HG03439 (cell line): ENCODE measurements at regions not wholly inside any gene's neighbourhood (a gene's known extent, or its start where the extent isn't known, plus 50 kb on each side); places are given as distances from the start of the nearest gene placed in this dataset.

Experiments used
- ATAC-seq: cut with Tn5 transposase; IDR thresholded peaks from one replicate; pipeline ENCODE4 v1.9.1; 2021; ENCODE audit warnings: mild to moderate bottlenecking, moderate library complexity; ENCODE audit not compliant: unreplicated experiment

GRCh38 chrX:20637351-20637750, 370.6 kb upstream of the RPS6KA3 start:
- ATAC-seq: no peak

- ATAC-seq: no peak
Measured at GRCh38 chrX:20633451-20633850, 366.7 kb upstream of the RPS6KA3 start.

DNA sequence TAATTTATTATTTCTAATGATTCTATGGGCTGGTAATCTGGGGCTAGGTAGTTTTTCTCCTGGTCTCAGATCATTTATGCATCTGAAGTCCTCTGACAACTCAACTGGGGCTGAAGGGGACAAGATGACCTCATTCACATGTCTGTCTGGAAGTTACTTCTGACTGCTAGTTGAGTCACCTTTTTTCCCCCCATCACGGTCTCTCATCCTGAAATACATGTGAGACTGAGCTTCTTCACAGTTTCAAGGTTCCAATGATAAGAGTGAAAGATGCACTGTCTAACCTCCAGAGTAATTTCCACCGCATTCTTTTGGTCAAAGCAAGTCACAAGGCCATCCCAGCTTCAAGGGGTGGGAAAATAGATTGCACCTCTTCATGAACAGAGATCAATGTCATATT, 356.7 kb upstream of the RPS6KA3 start:
- no peak for ATAC-seq

DNA sequence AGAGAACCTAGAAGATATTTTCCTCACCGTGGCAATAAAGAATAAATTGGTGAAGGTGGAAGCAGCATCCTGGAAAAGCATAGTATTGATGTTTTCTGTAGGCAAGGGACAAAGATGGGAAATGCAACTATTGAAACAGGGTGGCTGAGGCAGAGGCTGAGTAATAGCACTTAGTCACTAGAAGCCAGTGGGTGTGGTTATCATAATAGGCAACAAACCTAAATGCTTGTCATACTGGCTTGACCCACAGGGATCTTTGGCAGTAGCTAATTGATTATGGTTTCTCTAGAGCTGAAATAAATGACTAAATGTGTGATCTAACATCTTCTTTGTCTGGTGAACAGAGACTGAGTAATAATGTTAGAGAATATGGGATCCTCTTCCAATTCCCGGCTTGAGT, 353.6 kb upstream of the RPS6KA3 start:
- no peak for ATAC-seq

- no peak for ATAC-seq
Measured at GRCh38 chrX:20609916-20610415, 343.3 kb upstream of the RPS6KA3 start.

- ATAC-seq: no peak
Measured at GRCh38 chrX:20606831-20607230, 340.1 kb upstream of the RPS6KA3 start.

GRCh38 chrX:20596856-20597255, 330.1 kb upstream of the RPS6KA3 start:
- no peak for ATAC-seq

DNA sequence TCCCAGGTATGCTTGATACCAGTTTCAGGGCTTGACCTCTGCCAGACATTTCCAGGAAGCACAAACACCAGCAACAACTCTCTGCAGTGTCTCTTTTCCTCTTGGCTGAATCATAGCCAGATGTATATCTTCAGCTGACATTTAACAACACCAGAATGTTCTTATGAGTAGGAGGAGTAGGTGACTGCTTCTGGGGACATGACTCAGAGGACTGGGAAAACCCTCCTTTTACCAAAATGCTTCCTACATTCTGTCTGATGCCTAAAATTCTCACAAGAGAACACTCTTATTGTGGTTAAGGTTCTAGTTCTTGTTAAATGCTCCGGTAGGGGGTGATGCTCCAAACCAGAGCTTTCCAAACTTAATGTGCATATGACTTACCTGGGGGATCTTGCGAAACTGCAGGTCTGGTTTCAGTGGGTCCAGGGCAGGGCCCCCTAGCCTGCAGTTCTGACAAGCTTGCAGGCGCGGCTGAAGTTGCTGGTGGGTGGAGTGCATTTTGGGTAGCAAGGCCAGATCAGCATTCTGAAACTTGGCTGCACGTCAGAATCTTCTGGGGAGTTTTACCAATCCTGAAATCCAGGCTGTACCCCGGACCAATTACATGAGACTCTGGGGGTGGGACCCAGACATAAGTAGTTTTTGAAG, 329.3 kb upstream of the RPS6KA3 start:
- ATAC-seq: no peak

DNA sequence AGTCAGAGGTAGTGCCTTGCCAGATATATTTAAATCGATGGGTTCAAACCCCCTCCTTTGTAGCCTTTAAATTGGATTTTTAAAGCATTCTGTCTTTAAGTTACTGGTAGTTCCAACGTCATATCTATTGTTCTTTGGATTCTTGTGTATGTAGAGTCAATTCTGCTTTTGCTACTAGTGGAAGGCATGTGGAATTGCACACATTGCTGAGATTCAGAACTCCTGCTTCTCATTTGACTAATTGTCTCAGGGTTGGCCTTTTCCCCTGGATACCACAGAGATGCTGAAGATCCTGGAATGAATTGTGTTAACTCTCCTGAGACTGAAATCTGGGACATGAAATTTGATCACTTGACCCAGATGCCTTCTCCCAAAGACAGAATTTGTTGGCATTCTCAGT, 328.3 kb upstream of the RPS6KA3 start:
- no peak for ATAC-seq

GRCh38 chrX:20593836-20594235, 327.1 kb upstream of the RPS6KA3 start:
- ATAC-seq: no peak

DNA sequence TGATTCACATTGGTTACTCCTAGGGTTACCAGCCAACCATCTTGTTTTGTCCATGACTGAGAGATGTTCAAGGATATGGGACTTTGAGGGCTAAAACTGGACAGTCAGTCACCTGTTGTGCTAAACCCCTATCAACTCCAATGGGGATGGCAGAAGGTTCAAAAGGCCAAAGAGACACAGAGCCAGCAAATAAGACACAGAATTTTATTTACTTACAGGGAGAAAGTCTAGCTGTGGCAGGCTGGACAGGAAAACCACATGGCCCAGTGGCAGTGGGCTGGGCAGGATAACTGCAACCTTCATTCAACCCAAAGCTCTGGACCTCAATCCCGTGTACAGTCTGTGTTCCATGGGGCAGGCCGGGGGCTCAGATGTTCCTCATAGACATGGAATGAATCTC, 326.7 kb upstream of the RPS6KA3 start:
- ATAC-seq: no peak

GRCh38 chrX:20591246-20591645, 324.5 kb upstream of the RPS6KA3 start:
- no peak for ATAC-seq

- no peak for ATAC-seq
Measured at GRCh38 chrX:20585782-20586181, 319.1 kb upstream of the RPS6KA3 start.

- no peak for ATAC-seq
Measured at GRCh38 chrX:20571611-20572010, 304.9 kb upstream of the RPS6KA3 start.

GRCh38 chrX:20567108-20567507, 300.4 kb upstream of the RPS6KA3 start:
- ATAC-seq: no peak

GRCh38 chrX:20547611-20548051, 280.9 kb upstream of the RPS6KA3 start:
- ATAC-seq: no peak

GRCh38 chrX:20545538-20545937, 278.8 kb upstream of the RPS6KA3 start:
- ATAC-seq: no peak

DNA sequence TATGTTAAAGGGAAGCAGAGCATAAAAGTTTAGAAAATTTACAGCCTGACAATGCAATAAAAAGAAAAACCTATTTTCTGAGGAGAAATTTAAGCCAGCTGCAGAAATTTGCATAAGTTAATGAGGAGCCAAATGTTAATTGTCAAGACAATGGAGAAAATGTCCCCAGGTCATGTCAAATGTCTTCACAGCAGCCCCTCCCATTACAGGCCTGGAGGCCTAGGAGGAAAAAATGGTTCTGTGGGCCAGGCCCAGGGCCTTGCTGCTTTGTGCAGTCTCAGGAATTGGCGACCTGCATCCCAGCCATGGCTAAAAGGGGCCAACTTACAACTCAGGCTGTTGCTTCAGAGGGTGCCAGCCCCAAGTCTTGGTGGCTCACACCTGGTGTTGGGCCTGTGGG, 275.4 kb upstream of the RPS6KA3 start:
- no peak for ATAC-seq

DNA sequence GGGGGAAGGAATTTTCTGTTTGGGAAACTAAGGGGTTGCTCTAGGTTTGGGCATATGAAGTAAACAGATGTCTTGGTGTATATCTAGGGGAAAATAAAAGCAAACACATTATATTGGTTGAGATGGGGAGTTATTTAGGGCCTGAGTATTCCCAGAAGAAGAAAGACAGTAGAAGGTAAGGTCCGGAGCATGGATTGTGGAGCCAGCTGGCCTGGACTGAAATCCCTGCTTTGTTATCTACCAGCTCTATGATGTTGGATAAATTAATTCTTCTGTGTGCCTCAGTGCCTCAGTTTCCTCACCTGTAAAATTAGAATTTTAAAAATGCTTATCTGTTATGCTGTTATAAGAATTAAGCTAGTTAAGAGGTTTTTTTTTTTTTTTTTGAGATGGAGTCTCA, 272.3 kb upstream of the RPS6KA3 start:
- no peak for ATAC-seq

GRCh38 chrX:20531667-20532066, 265.0 kb upstream of the RPS6KA3 start:
- no peak for ATAC-seq

- no peak for ATAC-seq
Measured at GRCh38 chrX:20530406-20530921, 263.8 kb upstream of the RPS6KA3 start.

DNA sequence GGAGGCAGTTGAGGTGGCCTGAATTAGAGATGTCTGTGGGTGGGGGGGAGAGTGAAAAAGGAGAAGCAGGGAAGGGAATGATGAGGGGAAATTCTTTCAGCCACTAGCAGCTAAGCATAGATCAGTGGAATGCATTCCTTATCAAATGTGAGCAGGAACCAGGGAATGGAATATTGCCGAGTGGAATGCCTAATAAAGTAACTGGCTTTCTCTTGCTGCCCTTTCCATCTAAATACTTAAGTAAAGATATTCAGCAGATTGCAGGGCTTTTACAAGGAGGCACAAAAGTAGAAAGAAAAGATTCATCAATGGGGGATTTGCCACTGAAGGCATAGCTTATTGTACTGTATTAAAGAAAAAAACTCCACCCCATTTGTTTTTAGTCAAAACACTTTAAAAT, 263.0 kb upstream of the RPS6KA3 start:
- ATAC-seq: no peak

DNA sequence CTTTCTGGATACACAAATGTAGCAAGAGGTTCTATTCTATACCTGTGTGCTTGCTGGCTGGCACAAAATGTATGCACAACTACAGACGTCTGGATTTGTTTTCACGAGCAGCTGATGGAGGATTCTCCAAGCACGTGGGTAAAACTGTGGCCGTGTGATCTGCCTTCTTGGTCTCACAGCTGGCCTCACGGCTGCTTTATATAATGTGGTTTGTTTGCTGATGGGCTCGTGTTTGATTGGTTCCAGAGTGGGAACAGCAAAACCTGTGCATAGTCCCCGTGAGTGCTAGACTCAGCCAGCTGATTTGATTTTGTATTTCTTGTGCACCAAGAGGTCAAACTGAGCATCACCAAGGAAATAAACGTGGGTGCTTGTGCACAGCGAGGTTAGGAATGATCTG, 262.6 kb upstream of the RPS6KA3 start:
- no peak for ATAC-seq
